Type B pancreatic cell (in vitro differentiated cells): ENCODE measurements at regions not wholly inside any gene's neighbourhood (a gene's known extent, or its start where the extent isn't known, plus 50 kb on each side); places are given as distances from the start of the nearest gene placed in this dataset.

ENCODE experiments used
- DNase-seq: peaks from one replicate; pipeline ENCODE4 v3.0.0; 2021; ENCODE audit warnings: mixed read lengths; ENCODE audit not compliant: unreplicated experiment; ENCODE audit errors: extremely low spot score
- H3K27ac Mint-ChIP-seq: 2 replicates; pipeline ENCODE4 v1.8.0; 2021; ENCODE audit warnings: mild to moderate bottlenecking, mixed read lengths
- H3K27me3 Mint-ChIP-seq: 2 replicates; pipeline ENCODE4 v1.8.0; 2021; ENCODE audit warnings: mixed read lengths
- H3K36me3 Mint-ChIP-seq: 2 replicates; pipeline ENCODE4 v1.8.0; 2021; ENCODE audit warnings: mixed read lengths
- H3K4me1 Mint-ChIP-seq: one replicate; pipeline ENCODE4 v1.8.0; 2021; ENCODE audit warnings: mixed read lengths; ENCODE audit not compliant: unreplicated experiment
- H3K4me3 Mint-ChIP-seq: 2 replicates; pipeline ENCODE4 v1.8.0; 2021; ENCODE audit warnings: mild to moderate bottlenecking, mixed read lengths
- H3K9me3 Mint-ChIP-seq: 2 replicates; pipeline ENCODE4 v1.8.0; 2021; ENCODE audit warnings: mixed read lengths
- TF ChIP-seq, protein P1 (sequence below): fragments of 200-600 bp; sonication (generic); conservative IDR thresholded peaks from 2 replicates; pipeline ENCODE4 v1.5.0; 2021; ENCODE audit warnings: antibody characterized with exemption, mild to moderate bottlenecking

DNA sequence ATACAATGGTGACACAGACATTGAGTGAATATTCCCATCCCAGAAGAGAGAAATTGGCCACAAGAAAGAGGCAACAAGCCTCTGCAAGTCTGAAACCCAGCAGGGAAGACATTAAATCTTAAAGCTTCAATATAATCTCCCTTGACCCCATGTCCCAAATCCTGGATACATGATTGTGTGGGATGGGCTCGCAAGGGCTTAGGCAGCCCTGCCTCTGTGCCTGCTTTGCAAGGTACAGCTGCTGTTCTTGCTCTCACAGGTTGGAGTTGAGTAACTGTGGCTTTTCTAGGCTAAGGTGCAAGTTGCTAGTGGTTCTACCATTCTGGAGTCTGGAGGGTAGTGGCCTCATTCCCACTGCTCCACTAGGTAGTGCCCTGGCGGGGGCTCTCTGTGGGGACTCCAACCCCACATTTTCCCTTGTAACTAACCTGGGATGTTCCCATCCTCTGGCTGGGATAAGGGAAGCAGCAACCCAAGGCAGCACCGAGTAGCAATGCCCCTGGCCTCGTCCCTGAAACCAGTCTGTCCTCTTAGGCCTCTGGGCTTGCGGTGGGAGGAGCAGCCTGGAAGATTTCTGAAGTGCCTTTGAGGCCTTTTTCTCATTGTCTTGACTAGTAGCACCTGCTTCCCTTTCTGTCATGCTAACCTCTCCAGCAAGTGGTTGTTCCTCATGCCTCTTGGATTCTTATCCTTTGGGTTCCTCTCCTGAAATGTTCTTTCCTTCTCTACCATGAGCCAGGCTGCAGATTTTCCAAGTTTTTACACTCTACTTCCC is 90.0 kb downstream of the FAM174B start:
- H3K27me3 Mint-ChIP-seq, result no peaks in the 10 kb centered on the region
- no peak overlapping the region for H3K4me3 Mint-ChIP-seq
- TF ChIP-seq, protein P1, sequence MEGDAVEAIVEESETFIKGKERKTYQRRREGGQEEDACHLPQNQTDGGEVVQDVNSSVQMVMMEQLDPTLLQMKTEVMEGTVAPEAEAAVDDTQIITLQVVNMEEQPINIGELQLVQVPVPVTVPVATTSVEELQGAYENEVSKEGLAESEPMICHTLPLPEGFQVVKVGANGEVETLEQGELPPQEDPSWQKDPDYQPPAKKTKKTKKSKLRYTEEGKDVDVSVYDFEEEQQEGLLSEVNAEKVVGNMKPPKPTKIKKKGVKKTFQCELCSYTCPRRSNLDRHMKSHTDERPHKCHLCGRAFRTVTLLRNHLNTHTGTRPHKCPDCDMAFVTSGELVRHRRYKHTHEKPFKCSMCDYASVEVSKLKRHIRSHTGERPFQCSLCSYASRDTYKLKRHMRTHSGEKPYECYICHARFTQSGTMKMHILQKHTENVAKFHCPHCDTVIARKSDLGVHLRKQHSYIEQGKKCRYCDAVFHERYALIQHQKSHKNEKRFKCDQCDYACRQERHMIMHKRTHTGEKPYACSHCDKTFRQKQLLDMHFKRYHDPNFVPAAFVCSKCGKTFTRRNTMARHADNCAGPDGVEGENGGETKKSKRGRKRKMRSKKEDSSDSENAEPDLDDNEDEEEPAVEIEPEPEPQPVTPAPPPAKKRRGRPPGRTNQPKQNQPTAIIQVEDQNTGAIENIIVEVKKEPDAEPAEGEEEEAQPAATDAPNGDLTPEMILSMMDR, result no peak
- no peak overlapping the region for H3K27ac Mint-ChIP-seq
- DNase-seq, result no peak
- no peaks in the 10 kb centered on the region for H3K36me3 Mint-ChIP-seq
- peaks cover 4% of the 10 kb centered on the region for H3K9me3 Mint-ChIP-seq
- peaks cover 13% of the 10 kb centered on the region for H3K4me1 Mint-ChIP-seq

DNA sequence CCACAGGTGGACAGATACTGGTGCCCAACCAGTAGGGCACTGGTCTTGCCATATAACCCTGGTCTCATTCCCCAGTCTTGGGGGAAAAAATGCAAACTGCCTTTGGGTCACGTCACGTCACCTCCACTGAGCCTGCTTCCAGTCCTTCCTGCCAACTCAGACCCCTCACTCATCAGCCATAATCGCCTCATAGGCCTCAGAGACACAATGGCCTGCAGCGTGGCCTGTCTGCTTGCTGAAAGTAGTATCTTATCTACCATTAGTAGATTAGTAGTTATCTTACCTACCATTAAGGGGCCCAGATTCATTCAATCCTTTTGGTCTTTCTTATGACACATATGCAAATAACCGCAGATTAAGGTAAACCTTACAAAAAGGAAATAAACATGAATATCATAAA is 93.8 kb downstream of the FAM174B start:
- peaks cover 4% of the 10 kb centered on the region for H3K9me3 Mint-ChIP-seq
- H3K27me3 Mint-ChIP-seq, result peaks cover 8% of the 10 kb centered on the region
- no peak overlapping the region for H3K27ac Mint-ChIP-seq
- no peaks in the 10 kb centered on the region for H3K36me3 Mint-ChIP-seq
- H3K4me3 Mint-ChIP-seq, result no peak overlapping the region
- DNase-seq, result no peak
- peaks cover 7% of the 10 kb centered on the region for H3K4me1 Mint-ChIP-seq
- TF ChIP-seq, protein P1, result no peak

DNA sequence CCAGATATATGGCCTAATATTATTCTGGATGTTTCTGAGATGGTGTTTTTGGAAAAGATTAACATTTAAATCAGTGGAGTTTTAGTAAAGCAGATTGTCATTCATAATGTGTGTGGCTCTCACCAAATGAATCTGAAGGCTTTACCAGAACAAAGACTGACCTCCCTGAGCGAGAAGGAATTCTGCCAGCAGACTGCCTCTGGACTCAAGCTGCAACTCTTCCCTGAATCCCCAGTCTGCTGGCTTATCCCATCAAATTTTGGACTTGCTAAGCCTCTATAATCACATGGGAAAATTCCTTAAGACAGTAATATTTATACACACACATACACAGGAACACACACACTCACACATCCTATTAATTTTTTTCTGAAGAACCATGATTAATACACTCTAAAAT is 102.3 kb downstream of the FAM174B start:
- Mint-ChIP-seq H3K36me3 (no peaks in the 10 kb centered on the region), H3K9me3 (peaks cover 8% of the 10 kb centered on the region), H3K4me1 (no peaks in the 10 kb centered on the region), H3K27me3 (peaks cover 10% of the 10 kb centered on the region), H3K27ac (no peak overlapping the region), H3K4me3 (no peak overlapping the region)
- no peak for DNase-seq
- TF ChIP-seq, protein P1, result no peak

DNA sequence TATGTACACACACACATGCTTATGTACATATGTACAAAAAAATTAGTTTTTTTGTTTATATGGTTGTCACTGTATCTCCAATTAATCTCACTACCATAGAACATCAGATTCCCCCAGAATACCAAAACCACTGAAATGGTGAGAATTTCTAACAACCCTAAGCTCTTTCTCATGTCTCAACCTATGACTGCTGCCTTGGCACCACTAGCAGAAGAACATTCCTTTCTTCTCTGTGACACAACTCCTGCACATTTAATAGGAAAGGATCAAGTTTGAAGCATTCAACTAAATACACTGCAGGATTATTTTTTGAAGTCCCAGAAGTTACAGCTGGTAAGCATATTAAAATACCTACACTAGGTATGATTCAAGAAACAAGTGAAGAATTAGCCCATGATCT is 109.6 kb downstream of the FAM174B start:
- no peak overlapping the region for H3K27ac Mint-ChIP-seq
- peaks cover 7% of the 10 kb centered on the region for H3K27me3 Mint-ChIP-seq
- H3K4me3 Mint-ChIP-seq, result no peak overlapping the region
- TF ChIP-seq, protein P1, result no peak
- no peak for DNase-seq
- H3K36me3 Mint-ChIP-seq, result no peaks in the 10 kb centered on the region
- no peaks in the 10 kb centered on the region for H3K4me1 Mint-ChIP-seq
- H3K9me3 Mint-ChIP-seq, result peaks cover 3% of the 10 kb centered on the region

DNA sequence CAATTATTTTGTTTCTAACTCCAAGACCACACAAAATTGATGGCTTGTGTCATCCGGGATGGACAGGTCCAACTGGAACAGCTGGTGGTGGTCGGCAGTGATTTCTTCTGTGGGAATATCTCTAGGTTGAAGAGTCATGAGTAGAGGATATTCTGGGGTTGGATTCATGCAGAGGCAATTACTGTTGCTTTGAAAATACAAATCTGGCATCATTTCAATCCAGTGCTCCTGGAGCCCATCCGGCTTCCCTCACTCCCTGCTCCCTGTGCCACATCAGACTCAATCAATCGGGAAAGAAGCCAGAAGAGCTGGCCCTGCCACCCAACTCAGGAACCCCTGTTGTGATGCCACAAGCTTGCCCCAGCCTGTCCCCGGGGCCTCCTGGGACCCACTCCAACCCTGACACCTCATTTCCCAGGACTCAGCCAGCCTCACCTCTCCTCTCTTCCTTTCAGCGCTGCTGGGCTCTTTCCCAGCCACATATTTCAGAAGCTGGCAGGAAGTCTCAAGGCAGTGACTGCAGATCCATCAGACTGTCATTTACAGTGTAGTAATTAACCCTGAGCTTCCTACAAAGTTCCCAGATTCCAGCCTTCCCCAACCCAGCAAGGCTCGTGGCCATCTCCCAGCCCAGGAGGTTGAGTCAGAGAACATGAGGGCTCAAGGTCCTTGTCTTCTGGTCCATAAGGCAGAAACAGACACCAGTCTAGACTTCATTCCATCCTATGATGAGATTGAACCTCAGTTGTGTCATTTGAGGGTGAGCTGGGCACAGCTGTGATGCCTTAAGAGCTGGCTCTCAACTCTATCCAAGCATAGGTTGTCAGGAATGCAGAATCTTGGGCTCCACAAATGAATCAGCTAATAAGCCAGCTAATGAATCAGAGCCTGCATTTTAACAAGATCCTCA is 114.0 kb downstream of the FAM174B start:
- H3K36me3 Mint-ChIP-seq, result no peaks in the 10 kb centered on the region
- no peak overlapping the region for H3K27ac Mint-ChIP-seq
- H3K4me3 Mint-ChIP-seq, result no peak overlapping the region
- H3K4me1 Mint-ChIP-seq, result no peaks in the 10 kb centered on the region
- peaks cover 4% of the 10 kb centered on the region for H3K9me3 Mint-ChIP-seq
- peaks cover 7% of the 10 kb centered on the region for H3K27me3 Mint-ChIP-seq
- DNase-seq, result no peak
- TF ChIP-seq, protein P1, result no peak
